Esophagus muscularis mucosa (tissue), 4 donors: ENCODE measurements at regions not wholly inside any gene's neighbourhood (a gene's known extent, or its start where the extent isn't known, plus 50 kb on each side); places are given as distances from the start of the nearest gene placed in this dataset.
"Not testable (repeated sequence)": the region's sequence is repeated elsewhere in the genome, so short reads cannot be mapped to it uniquely, and the experiment has no call there.

ENCODE experiments used
- DNase-seq: peaks from one replicate; pipeline ENCODE4 v3.0.0-alpha.2; 2017; ENCODE audit errors: extremely low spot score
- H3K27ac ChIP-seq, 4 donors: fragments of 200-600 bp; sonication (generic); replicated peaks in 1 of 4; 1 replicate in 3 of 4; 2 replicates in 1 of 4; pipeline ENCODE4 v1.5.1; 2016 to 2019; ENCODE audit warnings: mild to moderate bottlenecking in 1 of 4
- H3K27me3 ChIP-seq, 4 donors: fragments of 200-600 bp; sonication (generic); one replicate each; pipeline versions ENCODE4 v1.5.1 to v1.6.0; 2016 to 2019
- H3K36me3 ChIP-seq, 4 donors: fragments of 200-600 bp; sonication (generic); one replicate each; pipeline ENCODE4 v1.5.1; 2016 to 2019
- H3K4me1 ChIP-seq, 4 donors: fragments of 200-600 bp; sonication (generic); one replicate each; pipeline ENCODE4 v1.5.1; 2016 to 2019
- H3K4me3 ChIP-seq, 4 donors: fragments of 200-600 bp; sonication (generic); 1 replicate in 2 of 4; 2 replicates in 2 of 4; pipeline ENCODE4 v1.5.1; 2016 to 2019; ENCODE audit warnings: mild to moderate bottlenecking in 4 of 4, moderate library complexity in 1 of 4
- H3K9me3 ChIP-seq, 4 donors: fragments of 200-600 bp; sonication (generic); 1 replicate in 3 of 4; 2 replicates in 1 of 4; pipeline ENCODE4 v1.5.1; 2016 to 2019
- EP300 ChIP-seq: sonication (generic); formaldehyde crosslinking; IDR thresholded peaks from one replicate; pipeline ENCODE4 v1.6.1; 2017; ENCODE audit warnings: antibody characterized with exemption
- POLR2A ChIP-seq: fragments of 450-650 bp; IDR thresholded peaks from one replicate; pipeline ENCODE4 v1.6.1; 2017; ENCODE audit warnings: antibody characterized with exemption, moderate library complexity, mild to moderate bottlenecking, low read depth
- POLR2AphosphoS5 ChIP-seq, 2 donors: sonication (generic); formaldehyde crosslinking; IDR thresholded peaks; one replicate each; pipeline ENCODE4 v1.6.1; 2017; ENCODE audit warnings: antibody characterized with exemption in 2 of 2
- WGBS: methylation state at CpG from one replicate; pipeline ENCODE4 v1.1.5; 2018; 5-methylcytosine and 5-hydroxymethylcytosine counted together
- intact Hi-C: fragments of 100-400 bp; cut with DNase I; formaldehyde crosslinking; loops from one replicate; pipeline ENCODE4 v1.15.1; 2023
- TF ChIP-seq, protein P1 (sequence below), 3 experiments: fragments of 200-600 bp in 2 of 3; fragments of 450-650 bp in 1 of 3; sonication (generic) in 2 of 3; IDR thresholded peaks; one replicate each; pipeline ENCODE4 v1.5.1; 2017 to 2019; ENCODE audit warnings: antibody characterized with exemption in 3 of 3, mild to moderate bottlenecking in 2 of 3, moderate library complexity in 1 of 3

GRCh38 chr14:106455026-106455425 lies 928.6 kb downstream of the TMEM121 start:
- no peaks in the 10 kb centered on the region for H3K4me1 ChIP-seq
- 56% methylated on average over 3 of the region's 3 CpGs for WGBS
- peaks cover 0 to 12% (median 0%) of the 10 kb centered on the region in 4 donors for H3K27me3 ChIP-seq
- H3K27ac ChIP-seq: no peak overlapping the region
- H3K36me3 ChIP-seq: no peaks in the 10 kb centered on the region
- DNase-seq: no peak
- intact Hi-C loops: no loop called here
- H3K4me3 ChIP-seq: no peak overlapping the region
- H3K9me3 ChIP-seq: no peaks in the 10 kb centered on the region
- TF ChIP-seq, protein P1, sequence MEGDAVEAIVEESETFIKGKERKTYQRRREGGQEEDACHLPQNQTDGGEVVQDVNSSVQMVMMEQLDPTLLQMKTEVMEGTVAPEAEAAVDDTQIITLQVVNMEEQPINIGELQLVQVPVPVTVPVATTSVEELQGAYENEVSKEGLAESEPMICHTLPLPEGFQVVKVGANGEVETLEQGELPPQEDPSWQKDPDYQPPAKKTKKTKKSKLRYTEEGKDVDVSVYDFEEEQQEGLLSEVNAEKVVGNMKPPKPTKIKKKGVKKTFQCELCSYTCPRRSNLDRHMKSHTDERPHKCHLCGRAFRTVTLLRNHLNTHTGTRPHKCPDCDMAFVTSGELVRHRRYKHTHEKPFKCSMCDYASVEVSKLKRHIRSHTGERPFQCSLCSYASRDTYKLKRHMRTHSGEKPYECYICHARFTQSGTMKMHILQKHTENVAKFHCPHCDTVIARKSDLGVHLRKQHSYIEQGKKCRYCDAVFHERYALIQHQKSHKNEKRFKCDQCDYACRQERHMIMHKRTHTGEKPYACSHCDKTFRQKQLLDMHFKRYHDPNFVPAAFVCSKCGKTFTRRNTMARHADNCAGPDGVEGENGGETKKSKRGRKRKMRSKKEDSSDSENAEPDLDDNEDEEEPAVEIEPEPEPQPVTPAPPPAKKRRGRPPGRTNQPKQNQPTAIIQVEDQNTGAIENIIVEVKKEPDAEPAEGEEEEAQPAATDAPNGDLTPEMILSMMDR (IDR thresholded peaks at IDR 0.05): no peak
- TF ChIP-seq POLR2A (no peak), POLR2AphosphoS5 (IDR thresholded peaks at IDR 0.05) (no peak), EP300 (no peak)

DNA sequence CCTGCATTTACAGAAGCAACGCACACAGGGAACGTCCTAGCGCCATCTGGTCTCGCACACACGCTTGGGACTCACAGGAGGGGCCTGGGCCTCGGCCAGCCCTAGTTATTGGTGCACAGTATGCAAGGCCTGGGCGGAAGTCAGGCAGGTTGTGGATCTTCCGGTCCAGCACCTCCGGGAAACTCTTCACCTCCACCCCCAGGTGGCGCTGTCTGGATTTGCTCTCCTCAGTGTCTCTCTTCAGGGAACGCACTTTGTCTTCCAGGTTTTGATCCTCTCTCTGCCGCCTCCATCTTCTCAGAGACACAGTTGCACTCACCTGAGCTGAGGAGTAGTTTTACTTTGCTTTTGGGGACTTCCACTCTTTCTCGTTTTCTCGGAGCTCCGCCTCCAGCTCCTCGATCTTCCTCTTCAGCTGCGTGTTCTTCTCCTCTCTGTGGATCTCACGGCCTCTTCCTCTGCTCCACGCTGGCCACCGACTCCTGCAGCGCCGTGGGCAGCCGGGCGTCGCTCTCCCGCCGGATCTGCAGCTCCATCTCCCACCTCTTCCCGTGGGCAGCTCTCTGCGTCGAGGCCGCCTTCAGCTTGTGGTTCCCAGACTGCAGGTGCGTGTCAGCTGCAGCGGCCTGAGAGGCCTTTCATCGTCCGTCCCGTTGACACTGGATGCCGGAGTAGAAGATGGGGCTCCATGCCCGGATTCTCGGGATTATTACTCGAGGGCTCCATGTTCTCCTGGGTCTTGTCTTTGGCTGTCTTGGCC lies 933.8 kb downstream of the TMEM121 start:
- Histone ChIP-seq H3K36me3 (no peaks in the 10 kb centered on the region), H3K9me3 (no peaks in the 10 kb centered on the region), H3K4me1 (no peaks in the 10 kb centered on the region), H3K4me3 (no peak overlapping the region), H3K27ac (no peak overlapping the region), H3K27me3 (no peaks in the 10 kb centered on the region)
- intact Hi-C loops: no loop called here
- WGBS: 89% methylated on average over 34 of the region's 40 CpGs
- TF ChIP-seq, protein P1 (IDR thresholded peaks at IDR 0.05): no peak
- TF ChIP-seq POLR2AphosphoS5 (IDR thresholded peaks at IDR 0.05): no peak
- TF ChIP-seq EP300: no peak
- no peak for TF ChIP-seq POLR2A
- DNase-seq: no peak

GRCh38 chr14:106460916-106461315 lies 934.5 kb downstream of the TMEM121 start:
- Histone ChIP-seq H3K36me3 (no peaks in the 10 kb centered on the region), H3K4me1 (no peaks in the 10 kb centered on the region), H3K27me3 (no peaks in the 10 kb centered on the region), H3K4me3 (no peak overlapping the region), H3K27ac (no peak overlapping the region), H3K9me3 (no peaks in the 10 kb centered on the region)
- whole genome bisulfite sequencing: 95% methylated on average over 19 of the region's 25 CpGs
- TF ChIP-seq POLR2A (no peak), EP300 (no peak), POLR2AphosphoS5 (IDR thresholded peaks at IDR 0.05) (no peak)
- TF ChIP-seq, protein P1 (IDR thresholded peaks at IDR 0.05): no peak
- intact Hi-C loops: no loop called here
- DNase-seq: no peak

GRCh38 chr14:106466483-106466882 lies 940.1 kb downstream of the TMEM121 start:
- DNase-seq, H3K4me1 ChIP-seq, H3K4me3 ChIP-seq, H3K27me3 ChIP-seq, H3K36me3 ChIP-seq, H3K9me3 ChIP-seq, H3K27ac ChIP-seq, intact Hi-C loops: not testable (repeated sequence)
- 53% methylated on average over 4 of the region's 4 CpGs for WGBS

DNA sequence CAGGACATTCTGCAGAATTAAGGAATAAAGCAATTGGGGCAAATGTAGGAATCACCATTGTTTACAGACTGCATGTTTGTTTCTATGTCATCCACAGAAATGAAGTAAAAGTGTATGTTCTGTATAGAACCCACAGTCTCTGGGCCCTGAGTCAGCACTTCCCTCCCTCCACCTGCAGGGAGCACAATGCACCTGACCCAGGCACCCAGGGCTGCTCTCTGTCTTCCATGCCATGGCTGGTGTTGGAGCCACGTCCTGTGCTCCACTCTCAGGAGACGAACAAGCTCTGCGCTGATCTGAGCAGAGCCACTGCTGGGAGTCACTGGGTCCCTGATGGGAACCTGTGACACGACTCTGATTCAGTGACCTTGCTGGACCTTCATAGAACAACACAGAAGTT lies 942.5 kb downstream of the TMEM121 start:
- H3K4me1 ChIP-seq, H3K27ac ChIP-seq, H3K36me3 ChIP-seq, H3K27me3 ChIP-seq, H3K9me3 ChIP-seq, H3K4me3 ChIP-seq, intact Hi-C loops, DNase-seq: not testable (repeated sequence)
- 65% methylated on average over 4 of the region's 4 CpGs for WGBS

- H3K4me1 ChIP-seq, H3K9me3 ChIP-seq, DNase-seq, intact Hi-C loops, H3K27ac ChIP-seq, H3K27me3 ChIP-seq, H3K4me3 ChIP-seq, H3K36me3 ChIP-seq: not testable (repeated sequence)
- 52% methylated on average over 3 of the region's 3 CpGs for WGBS
These were observed 943.6 kb downstream of the TMEM121 start for GRCh38 chr14:106470028-106470427.

DNA sequence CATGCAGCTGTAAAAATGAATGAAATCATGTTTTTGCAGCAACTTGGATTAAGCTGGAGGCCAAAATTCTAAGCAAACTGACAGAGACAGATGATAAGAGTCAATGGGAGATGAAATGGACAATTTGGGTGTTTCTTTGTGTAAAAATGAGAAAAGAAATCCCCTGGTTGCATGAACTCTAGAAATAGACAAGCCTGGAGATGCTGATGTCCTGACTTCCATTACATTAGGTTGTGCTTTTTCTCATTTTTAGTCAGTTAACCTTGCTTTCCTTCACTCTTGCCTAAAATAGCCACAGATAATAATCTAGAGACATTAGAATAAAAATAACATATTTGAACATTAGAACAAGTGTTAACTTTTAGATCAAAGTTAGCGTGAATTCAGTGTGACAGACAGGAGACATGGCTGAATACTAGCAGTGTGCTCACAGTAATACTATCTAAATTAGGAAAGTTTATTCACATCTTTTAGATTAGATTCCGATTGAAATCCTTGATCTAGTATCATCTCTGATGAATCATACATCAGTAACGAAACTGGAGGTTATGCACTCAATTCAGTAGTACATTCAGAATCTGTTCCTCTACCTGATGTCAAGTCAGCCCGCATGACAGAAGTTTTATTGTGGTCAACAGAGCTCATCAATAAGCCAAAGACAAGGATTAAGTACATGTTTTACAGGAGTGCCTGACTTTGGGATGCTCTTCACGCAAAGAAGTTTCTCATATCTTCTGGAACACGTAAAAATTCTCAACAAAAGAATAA lies 948.1 kb downstream of the TMEM121 start:
- H3K9me3 ChIP-seq, H3K36me3 ChIP-seq, H3K4me3 ChIP-seq, intact Hi-C loops, H3K27ac ChIP-seq, DNase-seq, H3K4me1 ChIP-seq, H3K27me3 ChIP-seq: not testable (repeated sequence)
- WGBS: 69% methylated on average over 6 of the region's 6 CpGs

GRCh38 chr14:106475214-106475613 lies 948.8 kb downstream of the TMEM121 start:
- DNase-seq, H3K36me3 ChIP-seq, H3K4me3 ChIP-seq, H3K27ac ChIP-seq, intact Hi-C loops, H3K4me1 ChIP-seq, H3K9me3 ChIP-seq, H3K27me3 ChIP-seq: not testable (repeated sequence)
- WGBS: 77% methylated on average over 3 of the region's 3 CpGs

DNA sequence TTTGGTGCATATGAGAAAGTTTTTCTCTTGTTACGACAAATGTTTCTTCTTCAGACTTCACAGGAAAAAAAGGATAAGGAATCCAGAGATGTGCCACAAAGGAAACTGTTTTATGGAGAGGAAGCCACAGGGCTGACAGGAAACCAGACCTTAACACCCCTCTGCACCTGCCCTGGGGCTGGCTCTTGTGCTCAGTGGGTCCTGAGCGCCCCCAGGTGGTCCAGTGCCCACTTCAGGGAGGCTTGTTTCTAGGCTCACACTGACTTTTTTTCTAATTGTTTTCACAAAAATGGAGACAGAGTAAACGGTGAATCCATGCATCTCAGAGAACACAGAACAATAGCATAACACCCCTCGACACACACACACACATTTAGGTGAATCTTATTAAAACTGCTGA lies 951.2 kb downstream of the TMEM121 start:
- H3K36me3 ChIP-seq, H3K27ac ChIP-seq, intact Hi-C loops, H3K4me1 ChIP-seq, DNase-seq, H3K4me3 ChIP-seq, H3K9me3 ChIP-seq, H3K27me3 ChIP-seq: not testable (repeated sequence)
- WGBS: no CpG with 5 or more reads among the region's 4 CpGs
